ENCODE measurements at regions not wholly inside any gene's neighbourhood (a gene's known extent, or its start where the extent isn't known, plus 50 kb on each side); places are given as distances from the start of the nearest gene placed in this dataset.

DNA sequence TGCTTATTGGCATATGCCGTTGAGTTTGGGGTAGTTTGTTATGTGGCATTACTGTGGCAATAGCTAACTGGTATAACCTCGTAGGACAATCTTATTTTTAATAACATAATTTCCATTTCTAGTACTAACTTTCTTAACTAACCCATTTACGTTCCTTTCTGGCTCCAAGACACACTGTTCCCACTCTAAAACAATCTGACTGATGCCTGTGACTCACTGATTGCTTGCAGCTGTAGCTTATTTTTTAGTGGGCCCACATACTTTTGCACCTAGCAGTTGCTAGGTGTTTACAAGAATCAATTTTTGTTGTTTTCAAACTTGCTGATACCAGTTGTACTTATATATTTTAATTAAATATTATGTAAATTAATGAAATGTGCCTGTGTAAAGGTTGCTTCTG is 52.2 kb downstream of the FAT3 start:
- DNase-seq, result no peak

DNA sequence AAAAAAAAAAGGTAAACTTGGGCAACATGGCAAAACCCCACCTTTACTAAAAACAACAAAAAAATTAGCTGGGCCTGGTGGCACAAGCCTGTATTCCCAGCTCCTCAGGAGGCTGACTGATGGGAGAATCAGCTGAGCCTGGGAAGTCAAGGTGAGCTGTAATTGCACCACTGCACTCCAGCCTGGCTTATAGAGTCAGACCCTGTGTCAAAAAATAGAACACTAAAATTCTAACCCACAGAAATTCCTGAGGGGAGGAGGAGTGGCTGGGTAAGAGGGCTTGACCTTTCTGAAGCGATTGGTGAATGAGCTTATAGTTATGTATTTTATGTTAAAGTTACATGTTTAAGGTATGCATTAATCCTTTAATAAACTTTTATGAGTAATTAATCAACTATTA is 53.3 kb downstream of the FAT3 start:
- no peak for DNase-seq

DNA sequence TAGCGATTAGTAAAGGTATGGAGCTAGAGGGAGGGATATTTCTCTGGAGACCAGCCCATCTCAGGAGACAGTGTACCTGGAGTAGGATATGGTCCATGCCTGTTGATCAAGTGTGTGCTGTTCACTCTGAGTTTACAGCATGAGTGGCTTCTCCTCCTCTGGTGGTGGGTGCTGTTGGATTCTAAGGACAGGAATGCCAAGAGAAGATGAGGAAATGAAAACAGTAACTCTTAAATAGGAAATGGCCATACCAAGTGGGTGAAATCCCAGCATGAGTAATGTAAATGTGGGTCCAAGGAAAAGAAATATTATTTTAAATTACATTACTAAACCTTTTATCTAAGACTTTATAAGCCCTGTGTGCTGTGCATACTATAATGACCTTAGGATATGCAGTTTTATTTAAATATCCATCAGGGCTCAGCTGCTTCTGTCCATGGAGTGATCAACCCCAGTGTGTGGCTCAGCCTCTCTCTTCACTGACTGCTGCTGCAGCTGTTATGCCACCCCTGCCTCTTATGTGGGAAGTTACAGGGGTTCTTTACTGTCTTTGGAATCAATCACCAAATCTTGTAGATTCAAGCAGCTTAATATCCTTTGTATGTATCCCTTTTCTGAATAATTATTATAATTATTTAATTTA is 54.3 kb downstream of the FAT3 start:
- no peak for DNase-seq

DNA sequence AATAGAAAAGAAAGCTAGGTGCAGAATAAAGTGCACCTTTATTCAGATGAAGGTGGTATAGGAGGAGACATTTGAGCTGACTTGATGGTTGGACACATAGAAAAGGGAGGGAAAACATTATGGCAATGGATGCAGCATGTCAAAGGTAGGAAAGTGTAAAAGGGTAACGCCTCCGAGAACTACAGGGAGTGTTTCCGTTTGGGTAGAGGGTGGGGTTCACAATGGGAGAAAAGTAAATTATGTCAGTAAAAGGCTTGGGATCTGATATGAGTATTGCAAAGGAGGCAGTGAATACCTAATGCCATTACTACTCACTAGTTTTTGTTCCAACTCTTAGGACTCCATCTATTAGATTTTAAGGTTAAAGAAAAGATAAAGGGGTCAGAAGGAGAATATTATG is 59.5 kb downstream of the FAT3 start:
- no peak for DNase-seq

DNA sequence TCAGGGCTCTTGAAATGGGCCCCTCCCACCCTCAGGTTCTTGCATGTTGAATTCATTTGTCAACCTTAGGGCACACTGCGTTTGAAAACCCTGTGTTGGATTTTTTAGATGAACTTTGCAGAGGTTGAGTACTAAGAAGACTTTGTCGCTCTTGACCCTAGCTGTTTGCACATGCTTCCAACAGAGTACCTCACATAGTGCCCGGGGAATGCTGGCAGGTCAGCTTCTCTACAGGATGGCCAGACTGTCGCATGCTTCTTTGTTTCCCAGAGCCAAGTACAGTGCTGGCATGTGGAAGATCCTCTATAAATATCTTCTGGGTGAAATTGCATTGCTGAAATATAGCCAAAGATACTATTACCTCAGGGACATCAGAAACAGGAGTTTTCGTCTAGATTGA is 59.9 kb downstream of the FAT3 start:
- no peak for DNase-seq

DNA sequence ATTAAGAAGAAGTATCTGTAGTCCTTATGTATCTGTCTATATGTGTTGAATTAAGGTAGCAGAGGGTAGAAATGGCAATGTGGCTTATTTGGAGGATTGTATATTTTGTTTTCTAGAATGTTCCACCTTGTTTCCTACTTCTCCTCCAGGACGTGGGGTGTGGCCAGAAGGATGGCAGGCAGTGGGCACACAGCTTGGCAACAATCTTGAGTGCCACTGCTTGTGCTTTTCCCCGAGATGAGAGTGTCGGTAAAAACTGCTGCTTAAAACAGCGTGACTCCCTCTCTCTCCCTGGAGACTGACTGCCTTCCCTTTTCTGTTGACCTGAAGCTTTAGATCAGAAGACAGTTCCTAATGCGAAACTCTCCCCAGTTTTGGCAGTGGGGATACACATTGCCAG is 61.2 kb downstream of the FAT3 start:
- no peak for DNase-seq

DNA sequence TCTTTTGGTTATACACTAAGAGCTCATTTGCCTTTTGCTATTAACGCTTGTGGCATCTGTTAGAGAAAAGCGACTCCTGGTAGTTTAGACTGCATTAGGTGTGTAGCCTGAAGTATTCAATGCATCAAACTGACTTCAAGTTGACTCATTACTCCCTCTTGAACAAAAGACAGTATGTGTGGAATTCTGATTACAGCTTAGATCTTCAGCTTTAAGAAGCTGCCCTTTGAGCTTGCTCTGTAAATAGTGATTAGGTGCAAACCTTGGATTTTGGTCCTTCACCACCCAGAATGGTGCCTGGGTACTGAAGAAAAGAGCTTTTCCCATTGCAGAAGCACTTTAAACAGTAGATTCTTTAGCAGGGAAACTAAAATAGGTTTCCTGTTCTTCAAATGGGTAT is 62.1 kb downstream of the FAT3 start:
- DNase-seq, result no peak

DNA sequence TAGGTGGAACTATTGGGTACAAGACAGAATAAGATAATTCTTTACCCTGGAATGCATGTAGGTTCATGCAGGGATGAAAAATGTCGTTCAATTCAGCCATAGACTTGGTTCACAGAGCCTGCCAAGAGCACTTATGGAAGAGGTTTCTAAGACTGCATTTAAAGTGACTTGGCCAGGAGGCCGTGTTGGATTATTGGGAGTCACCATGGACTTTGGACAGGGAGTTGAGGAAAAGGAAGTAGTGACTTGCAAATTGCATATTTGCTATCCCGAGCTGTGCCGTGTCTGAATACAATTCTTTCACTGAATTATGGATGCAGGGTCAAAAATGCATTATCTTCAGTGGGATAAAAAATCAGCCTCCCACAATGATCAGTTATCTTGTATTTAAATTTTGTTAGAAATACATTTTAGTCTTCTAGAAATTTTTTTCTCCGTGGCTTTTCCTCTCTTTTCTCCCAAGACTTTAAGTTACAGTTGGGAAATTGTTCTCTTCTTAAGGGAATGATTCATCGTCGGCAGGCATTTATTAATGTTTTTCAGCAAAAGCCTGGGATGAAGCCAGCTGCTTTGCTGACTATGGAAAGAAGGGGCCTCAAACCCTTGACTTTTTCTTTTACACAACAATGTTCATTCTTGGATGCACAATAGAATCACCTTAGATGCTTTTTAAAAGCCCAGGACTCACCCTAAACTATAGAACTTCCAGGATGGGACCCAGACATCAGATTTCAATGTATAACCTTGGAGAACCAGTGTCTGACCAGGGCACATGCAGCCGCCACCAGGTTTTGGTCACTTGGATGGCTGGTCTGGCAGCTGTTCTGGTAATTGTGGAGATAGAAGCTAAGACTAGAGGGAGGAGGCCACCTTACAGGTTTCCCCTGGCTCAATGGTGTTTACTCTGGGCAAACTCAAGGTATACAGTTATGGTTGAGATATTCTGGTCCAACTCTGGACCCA is 70.8 kb downstream of the FAT3 start:
- DNase-seq, result no peak

DNA sequence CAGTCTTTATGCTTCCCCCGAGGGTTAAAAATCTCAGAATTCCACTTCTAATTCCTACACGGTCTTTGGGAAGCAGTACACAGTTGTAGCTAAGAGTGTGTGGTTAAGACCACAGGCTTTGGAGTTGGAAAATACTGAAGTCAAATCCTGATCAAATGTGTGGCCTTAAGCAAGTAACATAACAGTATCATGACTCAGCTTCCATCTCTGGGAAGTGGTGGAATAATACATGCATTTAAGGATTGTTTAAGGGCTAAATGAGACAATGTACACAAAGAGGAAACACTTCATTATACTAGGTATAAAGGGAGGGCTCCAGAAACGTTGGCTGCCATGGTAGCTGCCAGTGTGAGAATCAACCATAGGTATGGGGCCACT is 71.5 kb downstream of the FAT3 start:
- no peak for DNase-seq

DNA sequence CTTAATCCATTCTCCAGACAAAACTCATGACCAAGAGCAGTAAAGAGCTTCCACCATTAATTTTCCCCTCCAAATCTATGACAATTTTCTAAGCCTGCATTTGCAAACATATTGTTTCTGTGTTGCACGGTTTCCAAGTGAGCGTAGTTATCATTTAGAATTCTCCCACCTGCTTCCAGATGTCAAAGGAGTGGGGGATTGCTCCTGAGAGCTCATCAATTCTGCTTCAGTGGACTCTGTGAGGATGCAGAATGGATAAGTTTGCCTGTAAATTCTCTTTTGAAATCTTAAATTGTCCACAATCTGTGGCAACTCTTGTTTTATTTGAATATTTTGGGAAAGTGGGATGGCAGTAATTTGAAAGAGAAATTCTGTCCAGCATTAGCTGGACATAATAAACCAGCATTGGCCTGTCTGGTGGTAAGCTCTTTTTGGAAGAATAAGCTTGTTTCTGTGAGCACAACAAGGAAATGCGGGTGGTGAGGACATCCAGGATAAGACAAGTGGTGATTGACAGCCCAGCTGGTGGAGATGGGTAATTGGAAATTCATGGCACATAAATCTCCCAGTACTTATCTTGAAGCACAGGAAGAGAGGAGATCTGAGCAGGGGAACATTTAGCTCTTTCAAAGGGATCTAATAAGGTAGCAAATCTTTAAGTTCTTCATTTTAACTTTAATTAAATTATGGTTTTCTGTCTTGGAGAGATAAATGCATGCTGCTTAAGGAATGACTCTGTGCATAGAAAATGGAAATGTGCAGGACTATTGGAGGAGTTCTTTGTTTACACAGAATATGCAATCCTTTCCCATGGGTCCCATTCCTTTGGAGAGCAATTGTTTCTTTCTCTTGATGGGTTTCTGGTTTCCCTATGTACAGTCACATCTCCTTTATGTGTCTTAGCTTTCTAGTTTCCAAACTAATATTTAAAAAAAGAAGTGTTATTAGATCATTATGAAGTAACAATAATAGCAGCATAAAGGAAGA is 73.2 kb downstream of the FAT3 start:
- no peak for DNase-seq

DNA sequence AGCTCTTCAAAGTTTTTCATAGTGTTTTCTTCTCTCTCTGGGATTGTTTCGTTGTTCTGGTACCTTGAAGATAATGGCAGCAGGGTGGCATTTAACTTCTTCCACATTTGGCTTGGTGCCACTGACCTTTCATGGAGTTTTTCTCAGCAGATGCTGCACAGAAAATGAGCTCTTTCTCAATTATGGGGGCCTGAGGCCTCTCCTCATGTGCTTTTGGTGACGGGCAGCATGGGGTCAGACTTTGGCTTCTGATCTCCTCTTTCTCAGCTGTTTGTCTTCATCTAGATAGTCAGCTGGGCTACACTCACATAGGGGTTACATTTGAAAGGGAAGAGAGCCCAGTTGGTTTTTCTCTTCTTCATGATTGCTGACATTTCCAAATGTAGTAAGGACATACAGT is 76.3 kb downstream of the FAT3 start:
- no peak for DNase-seq

DNA sequence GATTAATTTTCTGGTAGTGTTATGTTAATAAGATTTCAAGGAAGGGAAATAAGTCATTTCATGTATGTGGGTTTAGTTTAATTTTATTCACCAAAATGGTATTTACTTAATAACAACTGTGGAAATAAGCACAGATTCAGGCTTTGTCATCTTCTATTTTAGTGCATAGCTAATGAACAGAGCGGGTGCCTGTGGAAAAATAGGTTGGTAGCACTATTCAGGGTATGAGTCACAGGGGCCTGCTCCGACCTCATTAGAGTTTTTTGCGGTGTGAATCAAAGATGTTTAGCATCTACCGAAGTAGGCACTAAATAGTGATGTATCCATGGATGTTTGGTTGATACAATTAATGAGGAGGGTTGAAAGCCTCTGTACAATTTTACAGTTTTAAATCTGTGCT is 78.2 kb downstream of the FAT3 start:
- DNase-seq, result no peak

DNA sequence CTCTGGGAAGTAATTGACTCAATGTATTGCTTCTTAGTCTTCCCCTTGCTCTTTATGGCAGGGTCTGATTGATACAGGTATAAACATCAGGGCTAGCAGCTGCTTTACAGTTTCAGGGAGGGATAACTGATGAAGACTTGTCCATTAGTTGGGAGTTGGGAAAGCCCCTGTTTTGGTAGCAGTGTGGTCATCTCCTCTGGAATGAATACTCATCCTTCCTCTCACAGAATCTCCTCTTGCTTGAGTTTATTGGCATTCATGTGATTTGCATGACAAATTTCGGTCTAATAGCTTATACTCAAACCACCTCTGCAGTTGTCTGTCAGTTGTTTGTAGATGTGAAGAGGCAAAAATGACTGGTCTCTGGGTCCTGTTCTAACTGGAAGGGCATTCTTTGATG is 79.7 kb downstream of the FAT3 start:
- DNase-seq, result no peak

DNA sequence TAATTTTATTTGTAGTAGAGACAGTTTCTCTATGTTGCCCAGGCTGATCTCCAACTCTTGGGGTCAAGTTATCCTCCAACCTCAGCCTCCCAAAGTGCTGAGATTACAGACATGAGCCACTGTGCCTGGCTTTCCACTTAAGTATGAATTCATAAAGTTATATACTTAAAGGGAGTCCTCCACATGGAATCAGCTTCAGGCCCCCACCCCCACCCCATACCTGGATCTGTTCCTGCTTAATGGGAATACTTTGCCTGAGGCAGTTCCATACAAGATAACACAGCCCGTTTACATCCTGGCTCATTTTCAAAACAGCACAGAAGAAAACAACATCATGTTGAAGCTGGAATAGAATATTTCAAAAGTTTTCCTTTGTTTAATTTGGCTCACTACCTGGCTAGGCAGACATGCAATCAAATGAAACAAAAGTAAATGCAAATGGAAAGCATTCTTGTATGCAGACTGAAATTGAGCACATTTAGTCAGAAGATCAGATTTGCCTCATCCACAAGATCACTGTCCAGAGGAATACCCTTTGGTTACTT is 82.4 kb downstream of the FAT3 start:
- no peak for DNase-seq

DNA sequence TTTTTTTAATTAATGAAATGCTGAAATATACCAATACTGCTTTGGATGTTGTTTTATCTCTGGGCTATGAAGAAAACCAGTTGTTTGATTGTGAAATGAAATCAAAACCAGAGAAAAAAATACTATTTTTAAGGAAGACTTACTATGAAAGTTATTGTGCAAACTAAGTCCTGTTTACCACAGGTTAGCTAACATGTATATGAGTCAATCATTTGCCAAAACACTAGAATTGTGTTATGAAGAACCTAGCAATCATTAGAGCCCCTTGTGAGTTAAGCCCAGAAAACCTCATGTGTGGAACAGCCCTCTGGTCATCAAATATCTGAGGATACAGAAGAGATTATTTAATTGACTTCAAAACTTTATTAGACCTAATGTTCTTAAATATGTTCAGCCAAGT is 83.7 kb downstream of the FAT3 start:
- DNase-seq, result no peak

DNA sequence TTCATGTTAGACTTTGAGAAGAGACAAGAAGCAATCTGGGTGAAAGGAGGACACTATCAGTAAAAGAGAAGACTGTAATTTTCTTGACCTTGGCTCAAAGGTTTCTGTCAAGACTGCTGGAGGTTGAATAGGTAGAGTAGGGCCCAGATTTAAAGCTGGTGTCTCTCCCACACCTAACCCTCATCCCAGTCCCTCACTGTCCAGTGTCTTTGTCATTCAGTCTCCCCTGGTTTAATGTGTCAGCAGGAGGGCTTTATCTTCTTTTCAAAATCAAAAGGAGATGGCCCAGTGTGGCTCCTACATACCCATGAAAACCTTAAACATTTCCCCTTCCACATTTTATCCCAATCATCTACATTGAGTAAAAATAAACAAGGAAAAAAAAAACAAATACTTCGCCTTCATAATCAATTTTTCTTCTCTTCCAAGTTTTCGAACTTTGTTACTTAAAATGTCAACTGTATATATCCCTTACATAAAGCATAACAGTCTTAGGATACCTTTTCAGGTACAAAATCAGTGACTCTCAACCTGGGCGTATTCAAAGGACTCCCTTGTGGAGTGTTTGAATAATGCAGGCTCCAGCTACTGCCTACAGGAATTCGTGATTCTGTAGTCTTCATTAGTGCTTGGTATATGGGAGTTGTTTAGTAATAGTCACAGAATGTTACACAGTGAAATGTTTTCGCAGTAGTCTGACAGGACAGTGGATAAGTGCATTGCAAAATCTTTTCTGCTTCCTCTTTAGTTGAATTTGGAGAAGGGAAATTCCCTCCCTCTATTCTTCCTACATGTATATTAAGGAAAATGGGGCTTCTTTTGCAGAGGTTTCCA is 87.2 kb downstream of the FAT3 start:
- DNase-seq, result no peak

DNA sequence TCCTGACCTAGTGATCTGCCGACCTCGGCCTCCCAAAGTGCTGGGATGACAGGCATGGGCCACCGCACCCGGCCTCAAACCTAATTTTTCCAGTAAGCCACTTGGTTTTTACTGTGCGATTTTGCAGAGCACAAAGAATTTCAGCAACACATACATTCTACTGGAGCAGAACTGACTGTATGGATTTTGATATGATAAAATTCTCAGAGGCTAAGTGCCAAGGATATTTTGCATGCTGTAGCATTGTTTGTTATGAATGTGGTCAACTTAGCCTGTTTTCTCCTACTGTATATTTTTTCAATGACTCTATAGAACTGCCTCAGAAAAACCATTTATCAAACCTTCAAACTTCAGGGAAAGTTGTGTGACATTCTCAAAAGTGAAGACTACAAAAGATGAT is 89.2 kb downstream of the FAT3 start:
- DNase-seq, result no peak

DNA sequence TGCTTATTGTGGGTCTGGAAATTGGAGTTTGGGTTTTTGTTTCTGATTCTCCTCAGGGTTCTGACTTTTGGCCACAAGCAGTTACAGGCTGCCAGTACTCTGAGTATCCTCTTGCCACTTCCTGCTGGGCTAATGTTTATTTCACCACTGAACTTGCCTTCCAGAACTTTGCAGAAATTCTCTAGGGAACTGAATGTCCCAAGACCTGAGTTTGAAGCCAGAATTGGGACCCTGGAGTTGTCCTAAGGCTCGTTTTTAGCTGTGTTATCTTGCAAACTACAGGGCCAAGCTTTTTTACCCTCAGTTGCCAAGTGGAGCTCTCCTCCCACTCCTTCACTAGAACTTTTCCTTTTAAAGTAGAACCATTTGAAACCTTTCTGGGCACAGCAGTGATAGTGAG is 89.9 kb downstream of the FAT3 start:
- no peak for DNase-seq

DNA sequence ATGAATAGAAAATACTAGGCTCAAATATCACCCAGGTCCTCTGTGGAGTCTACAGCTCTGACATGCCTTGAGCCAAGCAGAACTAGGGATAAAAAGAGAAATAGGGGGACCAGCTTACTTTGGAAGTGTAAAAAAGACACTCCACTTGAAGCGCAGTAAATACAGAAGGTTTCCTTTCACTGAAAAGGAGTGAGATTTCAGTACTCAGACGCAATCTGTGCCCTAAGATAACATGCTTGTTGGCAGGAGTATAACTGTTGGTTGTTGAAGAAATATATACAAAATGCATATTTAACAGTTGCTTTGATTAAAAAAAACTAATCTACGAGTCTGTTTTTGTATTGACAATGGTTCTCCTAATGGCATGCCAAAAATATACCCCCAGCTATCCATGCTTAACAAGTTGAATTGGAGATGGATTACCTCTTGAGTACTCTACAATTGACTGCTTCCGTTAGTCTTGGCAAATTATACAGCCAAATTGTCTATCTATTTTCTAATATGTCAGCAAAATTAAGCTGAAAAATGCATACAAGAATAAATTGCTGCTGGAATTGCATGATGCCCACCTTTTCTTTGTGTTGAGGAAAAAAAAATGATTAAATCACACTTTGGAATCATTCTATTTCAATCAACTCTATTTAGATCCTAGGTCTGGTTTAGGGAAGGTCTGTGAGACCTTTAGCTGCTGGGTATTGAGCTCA is 91.6 kb downstream of the FAT3 start:
- DNase-seq, result no peak

DNA sequence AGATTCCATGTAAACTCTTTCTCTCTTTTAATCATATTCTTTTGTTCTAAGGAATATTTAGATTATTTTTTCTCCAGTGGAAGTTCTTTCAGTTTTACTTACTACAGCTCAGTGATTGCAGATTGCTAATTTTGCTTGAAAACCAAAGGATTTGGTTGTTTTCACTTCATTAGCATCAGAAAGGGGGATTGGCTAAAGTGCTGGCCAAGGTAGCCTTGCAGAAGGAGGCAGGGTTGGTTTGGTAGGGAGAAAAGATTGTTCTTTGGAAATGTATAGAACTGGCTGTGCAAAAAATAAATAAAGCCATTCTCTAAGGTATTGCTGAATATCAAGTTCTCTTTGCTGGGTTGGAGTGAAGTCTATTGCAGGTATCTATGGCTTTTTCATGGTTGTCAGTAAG is 92.6 kb downstream of the FAT3 start:
- no peak for DNase-seq

DNA sequence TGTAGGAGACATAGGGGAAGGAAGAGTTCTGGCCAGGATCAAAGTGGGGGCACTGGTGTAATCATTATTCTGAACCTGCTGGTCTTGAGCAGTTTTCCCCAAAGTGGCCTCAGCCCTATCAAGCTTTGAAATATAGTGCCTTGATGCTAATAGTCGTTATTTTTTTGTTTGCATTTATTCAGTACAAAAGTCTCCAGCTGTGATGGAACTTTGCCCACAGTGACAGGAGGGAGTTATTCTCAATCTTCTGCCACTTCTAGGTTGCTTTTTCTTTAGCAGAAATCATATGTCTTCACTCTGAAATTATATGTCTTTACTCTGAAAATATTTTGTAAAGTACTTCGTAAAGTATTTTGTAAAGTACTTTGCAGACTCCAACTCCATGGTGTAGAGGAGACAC is 93.1 kb downstream of the FAT3 start:
- no peak for DNase-seq

DNA sequence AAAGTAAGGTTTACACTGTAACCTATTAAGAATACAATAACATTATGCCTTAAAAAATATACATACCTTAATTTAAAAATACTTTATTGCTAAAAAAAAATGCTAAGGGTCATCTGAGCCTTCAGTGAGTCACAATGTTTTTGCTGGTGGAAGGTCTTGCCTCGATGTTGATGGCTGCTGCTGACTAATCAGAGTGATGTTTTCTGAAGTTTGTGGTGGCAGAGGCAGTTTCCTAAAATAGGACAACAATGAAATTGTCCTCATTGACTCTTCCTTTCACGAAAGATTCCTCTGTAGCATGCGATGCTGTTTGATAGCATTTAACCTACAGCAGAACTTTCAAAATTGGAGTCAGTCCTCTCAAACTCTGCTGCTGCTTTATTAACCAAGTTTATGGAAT is 97.6 kb downstream of the FAT3 start:
- no peak for DNase-seq

Data from stimulated activated CD4-positive, alpha-beta T cell treated with anti-CD3 and anti-CD28 coated beads, Interleukin-2, amount 100 ng/mL, for 48 hours (primary cell).